ENCODE measurements at regions not wholly inside any gene's neighbourhood (a gene's known extent, or its start where the extent isn't known, plus 50 kb on each side); places are given as distances from the start of the nearest gene placed in this dataset.

DNA sequence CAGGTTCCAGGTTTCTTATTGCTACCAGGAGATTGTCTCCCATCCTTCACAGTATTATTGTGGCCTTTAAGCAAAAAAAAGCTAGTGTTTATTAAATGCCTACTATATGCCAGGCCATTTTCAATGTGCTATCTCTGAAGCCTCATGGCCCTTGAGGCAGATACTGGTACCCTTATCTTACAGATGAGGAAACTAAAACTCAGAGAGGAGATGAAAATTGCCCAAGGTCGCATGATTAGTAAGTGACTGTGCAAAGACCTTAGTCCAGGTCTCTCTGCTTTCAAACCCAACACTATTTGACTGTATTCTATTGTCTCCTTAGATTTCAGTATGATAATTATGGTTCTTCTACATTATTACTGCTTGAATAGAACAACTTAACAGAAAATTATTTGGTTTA lies 717.9 kb upstream of the AMOT start (continued):
- no peak for TF ChIP-seq CREB1 (CRISPR knock-in tag; IDR thresholded peaks at IDR 0.05; ENCODE audit: low read depth)

DNA sequence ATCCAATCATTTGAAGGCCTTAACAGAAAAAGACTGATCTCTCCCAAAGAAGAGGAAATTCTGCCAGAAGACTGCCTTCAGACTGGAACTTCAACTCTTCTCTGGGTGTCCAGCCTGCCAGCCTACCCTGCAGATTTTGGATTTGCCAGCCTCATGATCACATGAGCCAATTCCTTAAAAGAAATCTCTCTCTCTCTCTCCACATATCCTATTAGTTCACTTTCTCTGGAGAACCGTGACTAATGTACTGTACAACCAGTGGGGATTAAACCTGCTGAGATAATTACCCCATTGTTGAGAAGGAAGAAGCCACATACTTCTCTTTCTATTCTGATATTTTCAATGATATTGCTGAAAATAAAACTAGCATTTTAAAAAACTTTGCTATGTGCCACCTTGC lies 711.3 kb upstream of the AMOT start:
- Histone ChIP-seq H3K4me2 (no peak overlapping the region), H3K27ac (ENCODE audit: low read depth) (no peak overlapping the region), H3K9me2 (ENCODE audit: insufficient read depth) (no peaks in the 10 kb centered on the region), H3K79me2 (replicated peaks; ENCODE audit: insufficient read depth) (no peaks in the 10 kb centered on the region), H2AFZ (no peak overlapping the region), H3K4me3 (no peak overlapping the region), H3F3A (replicated peaks; ENCODE audit: low read depth) (no peaks in the 10 kb centered on the region), H3K27me3 (ENCODE audit: insufficient read depth) (no peaks in the 10 kb centered on the region), H4K20me1 (replicated peaks; ENCODE audit: insufficient read depth) (no peaks in the 10 kb centered on the region), H3K4me1 (ENCODE audit: insufficient read depth) (no peaks in the 10 kb centered on the region), H3K36me3 (ENCODE audit: insufficient read depth) (no peaks in the 10 kb centered on the region)
- Mint-ChIP-seq H3K36me3 (ENCODE audit: low read depth) (no peaks in the 10 kb centered on the region), H3K4me1 (no peaks in the 10 kb centered on the region), H3K9me3 (no peaks in the 10 kb centered on the region), H3K4me3 (no peak overlapping the region), H3K27ac (no peak overlapping the region), H3K27me3 (ENCODE audit: insufficient read depth, low read depth, poor library complexity) (no peaks in the 10 kb centered on the region)
- ATAC-seq = no peak
- DNase-seq (ENCODE audit: low spot score) = no peak
- TF ChIP-seq ZNF331 (CRISPR knock-in tag; IDR thresholded peaks at IDR 0.05; ENCODE audit: low read depth) (no peak), POLR2AphosphoS5 (IDR thresholded peaks at IDR 0.05; ENCODE audit: low read depth) (no peak), NANOG (IDR thresholded peaks at IDR 0.05; ENCODE audit: borderline replicate concordance) (no peak), EZH2 (IDR thresholded peaks at IDR 0.05; ENCODE audit: low read depth, unreplicated experiment) (no peak), STAT1 (IDR thresholded peaks at IDR 0.05; ENCODE audit: unreplicated experiment) (no peak), EZH2phosphoT487 (IDR thresholded peaks at IDR 0.05; ENCODE audit: unreplicated experiment) (no peak), CREB1 (CRISPR knock-in tag; IDR thresholded peaks at IDR 0.05; ENCODE audit: low read depth) (no peak), ZNF114 (CRISPR knock-in tag; IDR thresholded peaks at IDR 0.05) (no peak), JUNB (IDR thresholded peaks at IDR 0.05; ENCODE audit: unreplicated experiment) (no peak)
- TF ChIP-seq, protein P1, sequence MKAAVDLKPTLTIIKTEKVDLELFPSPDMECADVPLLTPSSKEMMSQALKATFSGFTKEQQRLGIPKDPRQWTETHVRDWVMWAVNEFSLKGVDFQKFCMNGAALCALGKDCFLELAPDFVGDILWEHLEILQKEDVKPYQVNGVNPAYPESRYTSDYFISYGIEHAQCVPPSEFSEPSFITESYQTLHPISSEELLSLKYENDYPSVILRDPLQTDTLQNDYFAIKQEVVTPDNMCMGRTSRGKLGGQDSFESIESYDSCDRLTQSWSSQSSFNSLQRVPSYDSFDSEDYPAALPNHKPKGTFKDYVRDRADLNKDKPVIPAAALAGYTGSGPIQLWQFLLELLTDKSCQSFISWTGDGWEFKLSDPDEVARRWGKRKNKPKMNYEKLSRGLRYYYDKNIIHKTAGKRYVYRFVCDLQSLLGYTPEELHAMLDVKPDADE (IDR thresholded peaks at IDR 0.05) = no peak
- TF ChIP-seq, protein P2, sequence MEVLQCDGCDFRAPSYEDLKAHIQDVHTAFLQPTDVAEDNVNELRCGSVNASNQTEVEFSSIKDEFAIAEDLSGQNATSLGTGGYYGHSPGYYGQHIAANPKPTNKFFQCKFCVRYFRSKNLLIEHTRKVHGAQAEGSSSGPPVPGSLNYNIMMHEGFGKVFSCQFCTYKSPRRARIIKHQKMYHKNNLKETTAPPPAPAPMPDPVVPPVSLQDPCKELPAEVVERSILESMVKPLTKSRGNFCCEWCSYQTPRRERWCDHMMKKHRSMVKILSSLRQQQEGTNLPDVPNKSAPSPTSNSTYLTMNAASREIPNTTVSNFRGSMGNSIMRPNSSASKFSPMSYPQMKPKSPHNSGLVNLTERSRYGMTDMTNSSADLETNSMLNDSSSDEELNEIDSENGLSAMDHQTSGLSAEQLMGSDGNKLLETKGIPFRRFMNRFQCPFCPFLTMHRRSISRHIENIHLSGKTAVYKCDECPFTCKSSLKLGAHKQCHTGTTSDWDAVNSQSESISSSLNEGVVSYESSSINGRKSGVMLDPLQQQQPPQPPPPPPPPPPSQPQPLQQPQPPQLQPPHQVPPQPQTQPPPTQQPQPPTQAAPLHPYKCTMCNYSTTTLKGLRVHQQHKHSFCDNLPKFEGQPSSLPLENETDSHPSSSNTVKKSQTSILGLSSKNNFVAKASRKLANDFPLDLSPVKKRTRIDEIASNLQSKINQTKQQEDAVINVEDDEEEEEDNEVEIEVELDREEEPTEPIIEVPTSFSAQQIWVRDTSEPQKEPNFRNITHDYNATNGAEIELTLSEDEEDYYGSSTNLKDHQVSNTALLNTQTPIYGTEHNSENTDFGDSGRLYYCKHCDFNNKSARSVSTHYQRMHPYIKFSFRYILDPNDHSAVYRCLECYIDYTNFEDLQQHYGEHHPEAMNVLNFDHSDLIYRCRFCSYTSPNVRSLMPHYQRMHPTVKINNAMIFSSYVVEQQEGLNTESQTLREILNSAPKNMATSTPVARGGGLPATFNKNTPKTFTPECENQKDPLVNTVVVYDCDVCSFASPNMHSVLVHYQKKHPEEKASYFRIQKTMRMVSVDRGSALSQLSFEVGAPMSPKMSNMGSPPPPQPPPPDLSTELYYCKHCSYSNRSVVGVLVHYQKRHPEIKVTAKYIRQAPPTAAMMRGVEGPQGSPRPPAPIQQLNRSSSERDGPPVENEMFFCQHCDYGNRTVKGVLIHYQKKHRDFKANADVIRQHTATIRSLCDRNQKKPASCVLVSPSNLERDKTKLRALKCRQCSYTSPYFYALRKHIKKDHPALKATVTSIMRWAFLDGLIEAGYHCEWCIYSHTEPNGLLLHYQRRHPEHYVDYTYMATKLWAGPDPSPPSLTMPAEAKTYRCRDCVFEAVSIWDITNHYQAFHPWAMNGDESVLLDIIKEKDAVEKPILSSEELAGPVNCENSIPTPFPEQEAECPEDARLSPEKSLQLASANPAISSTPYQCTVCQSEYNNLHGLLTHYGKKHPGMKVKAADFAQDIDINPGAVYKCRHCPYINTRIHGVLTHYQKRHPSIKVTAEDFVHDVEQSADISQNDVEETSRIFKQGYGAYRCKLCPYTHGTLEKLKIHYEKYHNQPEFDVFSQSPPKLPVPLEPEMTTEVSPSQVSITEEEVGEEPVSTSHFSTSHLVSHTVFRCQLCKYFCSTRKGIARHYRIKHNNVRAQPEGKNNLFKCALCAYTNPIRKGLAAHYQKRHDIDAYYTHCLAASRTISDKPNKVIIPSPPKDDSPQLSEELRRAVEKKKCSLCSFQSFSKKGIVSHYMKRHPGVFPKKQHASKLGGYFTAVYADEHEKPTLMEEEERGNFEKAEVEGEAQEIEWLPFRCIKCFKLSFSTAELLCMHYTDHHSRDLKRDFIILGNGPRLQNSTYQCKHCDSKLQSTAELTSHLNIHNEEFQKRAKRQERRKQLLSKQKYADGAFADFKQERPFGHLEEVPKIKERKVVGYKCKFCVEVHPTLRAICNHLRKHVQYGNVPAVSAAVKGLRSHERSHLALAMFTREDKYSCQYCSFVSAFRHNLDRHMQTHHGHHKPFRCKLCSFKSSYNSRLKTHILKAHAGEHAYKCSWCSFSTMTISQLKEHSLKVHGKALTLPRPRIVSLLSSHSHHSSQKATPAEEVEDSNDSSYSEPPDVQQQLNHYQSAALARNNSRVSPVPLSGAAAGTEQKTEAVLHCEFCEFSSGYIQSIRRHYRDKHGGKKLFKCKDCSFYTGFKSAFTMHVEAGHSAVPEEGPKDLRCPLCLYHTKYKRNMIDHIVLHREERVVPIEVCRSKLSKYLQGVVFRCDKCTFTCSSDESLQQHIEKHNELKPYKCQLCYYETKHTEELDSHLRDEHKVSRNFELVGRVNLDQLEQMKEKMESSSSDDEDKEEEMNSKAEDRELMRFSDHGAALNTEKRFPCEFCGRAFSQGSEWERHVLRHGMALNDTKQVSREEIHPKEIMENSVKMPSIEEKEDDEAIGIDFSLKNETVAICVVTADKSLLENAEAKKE (CRISPR knock-in tag; IDR thresholded peaks at IDR 0.05) = no peak
- TF ChIP-seq, protein P3, sequence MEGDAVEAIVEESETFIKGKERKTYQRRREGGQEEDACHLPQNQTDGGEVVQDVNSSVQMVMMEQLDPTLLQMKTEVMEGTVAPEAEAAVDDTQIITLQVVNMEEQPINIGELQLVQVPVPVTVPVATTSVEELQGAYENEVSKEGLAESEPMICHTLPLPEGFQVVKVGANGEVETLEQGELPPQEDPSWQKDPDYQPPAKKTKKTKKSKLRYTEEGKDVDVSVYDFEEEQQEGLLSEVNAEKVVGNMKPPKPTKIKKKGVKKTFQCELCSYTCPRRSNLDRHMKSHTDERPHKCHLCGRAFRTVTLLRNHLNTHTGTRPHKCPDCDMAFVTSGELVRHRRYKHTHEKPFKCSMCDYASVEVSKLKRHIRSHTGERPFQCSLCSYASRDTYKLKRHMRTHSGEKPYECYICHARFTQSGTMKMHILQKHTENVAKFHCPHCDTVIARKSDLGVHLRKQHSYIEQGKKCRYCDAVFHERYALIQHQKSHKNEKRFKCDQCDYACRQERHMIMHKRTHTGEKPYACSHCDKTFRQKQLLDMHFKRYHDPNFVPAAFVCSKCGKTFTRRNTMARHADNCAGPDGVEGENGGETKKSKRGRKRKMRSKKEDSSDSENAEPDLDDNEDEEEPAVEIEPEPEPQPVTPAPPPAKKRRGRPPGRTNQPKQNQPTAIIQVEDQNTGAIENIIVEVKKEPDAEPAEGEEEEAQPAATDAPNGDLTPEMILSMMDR (conservative IDR thresholded peaks at IDR 0.05; ENCODE audit: low read depth in 2 of 2) = no peak
- TF ChIP-seq, protein P4, sequence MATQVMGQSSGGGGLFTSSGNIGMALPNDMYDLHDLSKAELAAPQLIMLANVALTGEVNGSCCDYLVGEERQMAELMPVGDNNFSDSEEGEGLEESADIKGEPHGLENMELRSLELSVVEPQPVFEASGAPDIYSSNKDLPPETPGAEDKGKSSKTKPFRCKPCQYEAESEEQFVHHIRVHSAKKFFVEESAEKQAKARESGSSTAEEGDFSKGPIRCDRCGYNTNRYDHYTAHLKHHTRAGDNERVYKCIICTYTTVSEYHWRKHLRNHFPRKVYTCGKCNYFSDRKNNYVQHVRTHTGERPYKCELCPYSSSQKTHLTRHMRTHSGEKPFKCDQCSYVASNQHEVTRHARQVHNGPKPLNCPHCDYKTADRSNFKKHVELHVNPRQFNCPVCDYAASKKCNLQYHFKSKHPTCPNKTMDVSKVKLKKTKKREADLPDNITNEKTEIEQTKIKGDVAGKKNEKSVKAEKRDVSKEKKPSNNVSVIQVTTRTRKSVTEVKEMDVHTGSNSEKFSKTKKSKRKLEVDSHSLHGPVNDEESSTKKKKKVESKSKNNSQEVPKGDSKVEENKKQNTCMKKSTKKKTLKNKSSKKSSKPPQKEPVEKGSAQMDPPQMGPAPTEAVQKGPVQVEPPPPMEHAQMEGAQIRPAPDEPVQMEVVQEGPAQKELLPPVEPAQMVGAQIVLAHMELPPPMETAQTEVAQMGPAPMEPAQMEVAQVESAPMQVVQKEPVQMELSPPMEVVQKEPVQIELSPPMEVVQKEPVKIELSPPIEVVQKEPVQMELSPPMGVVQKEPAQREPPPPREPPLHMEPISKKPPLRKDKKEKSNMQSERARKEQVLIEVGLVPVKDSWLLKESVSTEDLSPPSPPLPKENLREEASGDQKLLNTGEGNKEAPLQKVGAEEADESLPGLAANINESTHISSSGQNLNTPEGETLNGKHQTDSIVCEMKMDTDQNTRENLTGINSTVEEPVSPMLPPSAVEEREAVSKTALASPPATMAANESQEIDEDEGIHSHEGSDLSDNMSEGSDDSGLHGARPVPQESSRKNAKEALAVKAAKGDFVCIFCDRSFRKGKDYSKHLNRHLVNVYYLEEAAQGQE (IDR thresholded peaks at IDR 0.05; ENCODE audit: unreplicated experiment) = no peak

Measured in GM23338 (cell line).